ENCODE measurements at regions not wholly inside any gene's neighbourhood (a gene's known extent, or its start where the extent isn't known, plus 50 kb on each side); places are given as distances from the start of the nearest gene placed in this dataset.

DNA sequence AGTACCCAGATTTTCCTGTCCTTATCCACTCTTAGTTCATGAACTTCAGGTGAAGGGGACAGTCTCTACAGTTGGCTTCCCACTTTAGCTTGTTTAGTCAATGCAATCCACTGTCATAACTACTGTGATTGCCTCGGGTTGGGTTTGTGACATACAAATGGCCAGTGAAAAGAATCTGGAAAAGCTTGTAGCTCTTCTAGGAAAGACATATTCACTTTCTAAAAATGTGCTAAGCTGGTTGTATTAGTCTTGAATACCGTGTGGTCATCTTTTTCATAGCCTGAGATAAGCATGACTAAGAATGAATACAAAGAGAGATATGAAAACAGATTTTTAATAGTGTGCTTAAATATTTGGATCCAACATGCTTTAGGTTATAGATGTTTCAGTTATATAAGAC is 1443.5 kb upstream of the IGFBP7 start (continued):
- no peak for TF ChIP-seq MLLT1 (IDR thresholded peaks at IDR 0.05)
- TF ChIP-seq MEF2B (IDR thresholded peaks at IDR 0.05; ENCODE audit: partially characterized antibody, poor library complexity, severe bottlenecking): no peak
- no peak for TF ChIP-seq YY1 (IDR thresholded peaks at IDR 0.05; ENCODE audit: low read depth, low read length)
- TF ChIP-seq LARP7 (IDR thresholded peaks at IDR 0.05): no peak
- no peak for TF ChIP-seq ZNF24 (IDR thresholded peaks at IDR 0.05)

GRCh38 chr4:58553031-58553430 is 1442.8 kb upstream of the IGFBP7 start:
- DNase-seq (ENCODE audit: low read depth, low spot score) (no peak), ATAC-seq (no peak), FAIRE-seq (no peak)
- ChIA-PET POLR2A (interaction anchor here (1.1 kb wide), 1 partner anchor 48 kb away, joined by 3 read pairs; no protein-coding TSS in a partner anchor), SMC1A (ENCODE audit: uncharacterized antibody, unreplicated experiment) (interaction anchor here (1.5 kb wide), 1 partner anchor 48 kb away, joined by 3 read pairs; no protein-coding TSS in a partner anchor), RAD21 (ENCODE audit: unreplicated experiment) (no interaction called here), CTCF (no interaction called here)
- H3K9ac ChIP-seq (ENCODE audit: control insufficient read depth, insufficient read depth, low read length): no peak overlapping the region
- H3K27ac ChIP-seq (ENCODE audit: control insufficient read depth, insufficient read depth): no peak overlapping the region
- no peaks in the 10 kb centered on the region for H3K36me3 ChIP-seq (ENCODE audit: control insufficient read depth in 2 of 2, insufficient read depth in 2 of 2, low read length in 1 of 2)
- H4K20me1 ChIP-seq (ENCODE audit: control insufficient read depth, insufficient read depth): no peaks in the 10 kb centered on the region
- no peaks in the 10 kb centered on the region for H3K79me2 ChIP-seq (ENCODE audit: control insufficient read depth, insufficient read depth, low read length)
- TF ChIP-seq, protein P1, sequence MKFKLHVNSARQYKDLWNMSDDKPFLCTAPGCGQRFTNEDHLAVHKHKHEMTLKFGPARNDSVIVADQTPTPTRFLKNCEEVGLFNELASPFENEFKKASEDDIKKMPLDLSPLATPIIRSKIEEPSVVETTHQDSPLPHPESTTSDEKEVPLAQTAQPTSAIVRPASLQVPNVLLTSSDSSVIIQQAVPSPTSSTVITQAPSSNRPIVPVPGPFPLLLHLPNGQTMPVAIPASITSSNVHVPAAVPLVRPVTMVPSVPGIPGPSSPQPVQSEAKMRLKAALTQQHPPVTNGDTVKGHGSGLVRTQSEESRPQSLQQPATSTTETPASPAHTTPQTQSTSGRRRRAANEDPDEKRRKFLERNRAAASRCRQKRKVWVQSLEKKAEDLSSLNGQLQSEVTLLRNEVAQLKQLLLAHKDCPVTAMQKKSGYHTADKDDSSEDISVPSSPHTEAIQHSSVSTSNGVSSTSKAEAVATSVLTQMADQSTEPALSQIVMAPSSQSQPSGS (IDR thresholded peaks at IDR 0.05; ENCODE audit: low read length): no peak
- TF ChIP-seq SIN3A (IDR thresholded peaks at IDR 0.05; ENCODE audit: low read depth, low read length): no peak
- TF ChIP-seq RCOR1 (conservative IDR thresholded peaks at IDR 0.05; ENCODE audit: low read depth, low read length): no peak
- no peak for TF ChIP-seq RB1 (IDR thresholded peaks at IDR 0.05; ENCODE audit: borderline replicate concordance)
- no peak overlapping the region for H3K4me3 ChIP-seq
- no peak overlapping the region for H2AFZ ChIP-seq (ENCODE audit: control insufficient read depth, low read depth, low read length)
- no peak overlapping the region for H3K4me2 ChIP-seq (ENCODE audit: control insufficient read depth, insufficient read depth)
- 19% methylated on average over 1 of the region's 1 CpG for whole genome bisulfite sequencing (ENCODE audit: insufficient coverage, insufficient replicate concordance, low lambda C conversion rate, missing lambda C conversion rate)
- intact Hi-C loops (cut with micrococcal nuclease; ENCODE audit: unreplicated experiment): no loop called here
- in situ Hi-C loops (cut with MboI): no loop called here
- H3K4me1 ChIP-seq (ENCODE audit: control insufficient read depth, insufficient read depth, low read length): no peaks in the 10 kb centered on the region
- BruUV-seq (replicated peaks): no TSS peak
- H3K27me3 ChIP-seq (replicated peaks in 1 of 2; ENCODE audit: control insufficient read depth in 2 of 2, insufficient read depth in 2 of 2, low read length in 1 of 2): no peaks in the 10 kb centered on the region
- no peaks in the 10 kb centered on the region for H3K9me3 ChIP-seq (replicated peaks; ENCODE audit: control insufficient read depth, insufficient read depth, low read length)

All from GM12878 (cell line).